ENCODE measurements at regions not wholly inside any gene's neighbourhood (a gene's known extent, or its start where the extent isn't known, plus 50 kb on each side); places are given as distances from the start of the nearest gene placed in this dataset.

DNA sequence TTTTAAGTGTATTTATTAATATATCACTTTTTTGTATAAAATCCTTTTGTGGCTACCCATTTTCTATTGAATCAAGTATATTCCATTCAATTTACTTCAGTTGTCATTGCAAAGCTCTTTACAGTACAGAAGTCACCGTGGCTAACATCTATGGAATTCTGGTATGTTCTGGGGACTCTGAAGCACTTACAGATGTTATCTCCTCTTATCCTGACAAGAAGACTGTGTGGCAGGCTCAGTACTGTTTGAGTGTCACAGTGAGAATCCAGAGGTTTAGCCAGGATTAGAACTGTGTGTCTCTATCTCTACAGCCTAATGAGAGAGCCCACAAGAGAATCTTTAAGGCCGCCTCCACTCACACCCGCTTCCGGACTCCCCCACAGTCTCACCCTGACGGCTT lies 78.2 kb upstream of the SORBS2 start:
- Histone ChIP-seq H3K4me3 (no peak overlapping the region), H3K36me3 (no peaks in the 10 kb centered on the region), H3K27me3 (no peaks in the 10 kb centered on the region), H3K9me3 (peaks cover 0 to 11% (median 0%) of the 10 kb centered on the region in 4 donors), H3K4me1 (no peaks in the 10 kb centered on the region), H3K27ac (no peak overlapping the region)
- DNase-seq (ENCODE audit: low spot score in 2 of 2), result no peak
- TF ChIP-seq, protein P1, sequence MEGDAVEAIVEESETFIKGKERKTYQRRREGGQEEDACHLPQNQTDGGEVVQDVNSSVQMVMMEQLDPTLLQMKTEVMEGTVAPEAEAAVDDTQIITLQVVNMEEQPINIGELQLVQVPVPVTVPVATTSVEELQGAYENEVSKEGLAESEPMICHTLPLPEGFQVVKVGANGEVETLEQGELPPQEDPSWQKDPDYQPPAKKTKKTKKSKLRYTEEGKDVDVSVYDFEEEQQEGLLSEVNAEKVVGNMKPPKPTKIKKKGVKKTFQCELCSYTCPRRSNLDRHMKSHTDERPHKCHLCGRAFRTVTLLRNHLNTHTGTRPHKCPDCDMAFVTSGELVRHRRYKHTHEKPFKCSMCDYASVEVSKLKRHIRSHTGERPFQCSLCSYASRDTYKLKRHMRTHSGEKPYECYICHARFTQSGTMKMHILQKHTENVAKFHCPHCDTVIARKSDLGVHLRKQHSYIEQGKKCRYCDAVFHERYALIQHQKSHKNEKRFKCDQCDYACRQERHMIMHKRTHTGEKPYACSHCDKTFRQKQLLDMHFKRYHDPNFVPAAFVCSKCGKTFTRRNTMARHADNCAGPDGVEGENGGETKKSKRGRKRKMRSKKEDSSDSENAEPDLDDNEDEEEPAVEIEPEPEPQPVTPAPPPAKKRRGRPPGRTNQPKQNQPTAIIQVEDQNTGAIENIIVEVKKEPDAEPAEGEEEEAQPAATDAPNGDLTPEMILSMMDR (IDR thresholded peaks at IDR 0.05), result no peak
- TF ChIP-seq POLR2A (IDR thresholded peaks at IDR 0.05) (no peak), EP300 (IDR thresholded peaks at IDR 0.05) (no peak)
- 81 to 92% methylated on average over 5 of the region's 5 CpGs for WGBS, 2 donors

DNA sequence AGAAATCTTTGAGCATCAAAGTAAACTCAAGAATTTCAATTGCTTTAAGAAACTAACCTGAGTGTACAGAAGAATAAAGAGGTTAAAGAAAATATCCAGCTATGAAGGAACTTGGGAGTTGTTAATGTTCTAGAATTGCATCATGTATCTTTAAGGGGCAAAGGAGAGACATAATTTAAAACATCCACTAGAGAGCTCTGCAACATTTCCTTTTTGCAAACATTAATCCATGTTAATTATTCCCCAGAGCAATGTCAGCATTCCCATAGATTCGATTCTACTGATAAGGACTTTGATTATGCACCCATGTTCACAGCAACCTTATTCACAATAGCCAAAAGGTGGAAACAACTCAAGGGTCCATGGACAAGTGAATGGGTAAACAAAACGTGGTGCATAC lies 80.2 kb upstream of the SORBS2 start:
- no peaks in the 10 kb centered on the region for H3K27me3 ChIP-seq
- peaks cover 0 to 11% (median 0%) of the 10 kb centered on the region in 4 donors for H3K9me3 ChIP-seq
- no peaks in the 10 kb centered on the region for H3K4me1 ChIP-seq
- no peak for DNase-seq (ENCODE audit: low spot score in 2 of 2)
- no peak overlapping the region for H3K27ac ChIP-seq
- TF ChIP-seq POLR2A (IDR thresholded peaks at IDR 0.05) (no peak), EP300 (IDR thresholded peaks at IDR 0.05) (no peak)
- TF ChIP-seq, protein P1 (IDR thresholded peaks at IDR 0.05), result no peak
- 46 to 62% methylated on average over 2 of the region's 2 CpGs for WGBS, 2 donors
- no peak overlapping the region for H3K4me3 ChIP-seq
- H3K36me3 ChIP-seq, result no peaks in the 10 kb centered on the region

DNA sequence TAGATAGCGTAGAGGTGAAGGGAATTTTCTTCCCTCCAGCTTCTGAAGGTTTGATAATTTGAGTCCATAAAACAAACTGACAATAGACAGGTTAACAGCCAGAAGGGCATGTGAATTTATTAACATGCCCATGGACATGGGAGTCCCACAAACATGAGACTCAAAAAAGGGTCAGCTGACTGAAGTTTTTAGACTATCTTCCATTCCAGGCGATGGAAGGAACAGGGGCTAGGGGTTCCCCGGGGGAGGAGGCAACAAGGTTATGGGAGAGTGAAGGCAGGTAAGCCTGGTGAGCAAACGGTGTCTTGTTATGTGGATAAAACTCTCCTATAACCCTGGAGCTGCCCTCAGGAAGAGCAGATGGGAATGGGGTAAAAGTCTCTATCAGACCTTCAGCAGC lies 81.5 kb upstream of the SORBS2 start:
- H3K27me3 ChIP-seq, result no peaks in the 10 kb centered on the region
- no peak overlapping the region for H3K4me3 ChIP-seq
- no peak for DNase-seq (ENCODE audit: low spot score in 2 of 2)
- no peaks in the 10 kb centered on the region for H3K4me1 ChIP-seq
- H3K9me3 ChIP-seq, result peaks cover 0 to 5% (median 0%) of the 10 kb centered on the region in 4 donors
- H3K27ac ChIP-seq, result no peak overlapping the region
- 94 to 96% methylated on average over 4 of the region's 4 CpGs for WGBS, 2 donors
- no peaks in the 10 kb centered on the region for H3K36me3 ChIP-seq
- TF ChIP-seq, protein P1 (IDR thresholded peaks at IDR 0.05), result no peak
- TF ChIP-seq POLR2A (IDR thresholded peaks at IDR 0.05) (no peak), EP300 (IDR thresholded peaks at IDR 0.05) (no peak)

DNA sequence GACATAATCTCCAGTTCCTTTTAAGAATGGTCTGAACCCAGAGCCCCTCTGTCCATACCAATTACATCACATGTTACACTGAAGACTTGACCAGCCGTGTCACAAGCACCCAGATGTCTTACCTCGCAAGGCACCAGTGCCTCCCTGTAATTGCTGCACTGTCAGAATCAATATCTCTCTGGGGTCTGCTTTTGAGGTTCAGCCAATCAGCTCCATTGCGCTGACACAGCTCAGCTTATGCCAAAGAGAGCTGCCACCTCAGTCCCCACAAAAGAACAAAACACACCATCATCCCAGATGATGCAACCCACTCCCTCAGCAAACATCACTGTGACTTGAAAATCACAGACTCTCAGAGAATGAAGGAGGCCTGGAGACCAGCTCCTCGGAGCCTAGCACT lies 82.5 kb upstream of the SORBS2 start:
- DNase-seq (ENCODE audit: low spot score in 2 of 2), result no peak
- H3K9me3 ChIP-seq, result peaks cover 0 to 3% (median 0%) of the 10 kb centered on the region in 4 donors
- 82 to 86% methylated on average over 4 of the region's 4 CpGs for WGBS, 2 donors
- no peak overlapping the region for H3K27ac ChIP-seq
- H3K27me3 ChIP-seq, result no peaks in the 10 kb centered on the region
- no peak overlapping the region for H3K4me3 ChIP-seq
- no peaks in the 10 kb centered on the region for H3K36me3 ChIP-seq
- TF ChIP-seq EP300 (IDR thresholded peaks at IDR 0.05) (no peak), POLR2A (IDR thresholded peaks at IDR 0.05) (no peak)
- TF ChIP-seq, protein P1 (IDR thresholded peaks at IDR 0.05), result no peak
- no peaks in the 10 kb centered on the region for H3K4me1 ChIP-seq

DNA sequence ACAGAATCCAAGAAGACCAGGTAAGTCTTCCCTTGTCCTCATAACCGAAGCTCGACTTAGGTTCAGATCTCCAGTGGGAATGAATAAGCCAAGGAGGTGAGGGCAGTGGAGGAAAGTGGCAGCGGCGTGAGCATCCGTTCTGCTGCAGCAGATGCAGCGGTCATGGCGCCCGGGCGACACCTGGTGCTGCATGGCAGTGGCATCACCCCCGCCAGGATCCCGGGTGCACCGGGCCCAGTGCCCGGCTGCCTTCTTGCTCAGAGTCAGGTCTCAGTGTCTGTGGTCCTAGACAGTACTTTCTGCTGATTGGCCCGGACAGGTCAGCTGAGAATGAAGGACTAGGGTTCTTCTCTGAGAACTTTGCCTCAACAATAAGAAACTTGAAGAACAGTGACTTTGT lies 83.4 kb upstream of the SORBS2 start:
- no peaks in the 10 kb centered on the region for H3K36me3 ChIP-seq
- H3K4me3 ChIP-seq, result no peak overlapping the region
- 91 to 99% methylated on average over 11 to 14 of the region's 14 CpGs for WGBS, 2 donors
- no peaks in the 10 kb centered on the region for H3K27me3 ChIP-seq
- no peak for TF ChIP-seq EP300 (IDR thresholded peaks at IDR 0.05)
- no peak for TF ChIP-seq POLR2A (IDR thresholded peaks at IDR 0.05)
- TF ChIP-seq, protein P1 (IDR thresholded peaks at IDR 0.05), result no peak
- H3K27ac ChIP-seq, result no peak overlapping the region
- no peak for DNase-seq (ENCODE audit: low spot score in 2 of 2)
- peaks cover 0 to 3% (median 0%) of the 10 kb centered on the region in 4 donors for H3K9me3 ChIP-seq
- H3K4me1 ChIP-seq, result no peaks in the 10 kb centered on the region

All from tibial nerve (tissue), 4 donors.